Dermis blood vessel endothelial cell (primary cell): ENCODE measurements at regions not wholly inside any gene's neighbourhood (a gene's known extent, or its start where the extent isn't known, plus 50 kb on each side); places are given as distances from the start of the nearest gene placed in this dataset.
"Not testable (repeated sequence)": the region's sequence is repeated elsewhere in the genome, so short reads cannot be mapped to it uniquely, and the experiment has no call there.

Experiments used
- DNase-seq: peaks from one replicate; pipeline ENCODE4 v3.0.0; 2010

DNA sequence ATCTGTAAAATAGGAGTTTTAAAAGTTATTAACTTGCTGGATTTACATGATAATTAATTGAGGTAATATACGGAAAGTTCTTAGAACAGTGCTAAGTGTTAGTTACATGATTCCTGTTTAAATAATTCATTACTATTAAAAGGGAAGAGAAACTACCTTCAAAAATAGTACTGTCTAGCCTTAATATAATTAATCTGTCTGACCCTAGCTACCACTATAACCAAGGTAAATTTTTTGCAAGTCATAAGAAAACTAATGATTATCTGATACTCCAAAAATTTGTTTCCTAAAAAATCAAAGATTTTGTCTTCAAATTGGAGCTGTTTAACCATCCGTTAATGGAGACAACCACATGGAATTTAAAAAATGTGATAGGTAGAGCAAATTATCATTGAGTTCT is 294.3 kb upstream of the FBXO33 start:
- no peak for DNase-seq

GRCh38 chr14:39722547-39723273 is 290.5 kb upstream of the FBXO33 start:
- DNase-seq = no peak

DNA sequence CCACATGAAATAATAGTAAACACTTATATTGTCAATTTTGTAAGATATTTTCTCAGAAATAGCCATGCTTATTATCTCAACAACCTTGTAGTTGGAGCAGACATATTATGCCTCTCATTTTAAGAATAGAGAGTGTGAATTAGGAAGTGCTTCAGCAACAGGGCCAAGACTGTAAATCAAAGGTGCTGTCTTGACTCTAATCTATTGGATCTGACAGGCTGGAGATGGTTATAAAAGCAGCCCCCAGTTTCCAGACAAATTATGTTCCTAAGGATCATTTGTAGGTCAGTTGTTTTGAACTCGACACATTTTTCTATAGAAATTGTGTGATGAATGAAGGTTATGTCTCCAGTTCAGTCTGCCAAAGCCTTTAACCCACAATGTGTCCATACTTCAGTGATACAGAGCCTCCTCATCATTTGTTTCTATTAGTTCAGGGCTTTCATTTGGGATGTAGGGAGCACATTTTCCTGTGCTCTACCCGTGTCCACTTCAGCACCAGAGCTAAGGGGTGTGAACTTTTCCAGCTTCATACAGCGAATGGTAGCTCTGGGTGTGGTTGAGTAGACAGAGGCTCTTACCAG is 284.8 kb upstream of the FBXO33 start:
- DNase-seq = no peak

- no peak for DNase-seq
Observed at GRCh38 chr14:39712293-39712999, 280.2 kb upstream of the FBXO33 start.

DNA sequence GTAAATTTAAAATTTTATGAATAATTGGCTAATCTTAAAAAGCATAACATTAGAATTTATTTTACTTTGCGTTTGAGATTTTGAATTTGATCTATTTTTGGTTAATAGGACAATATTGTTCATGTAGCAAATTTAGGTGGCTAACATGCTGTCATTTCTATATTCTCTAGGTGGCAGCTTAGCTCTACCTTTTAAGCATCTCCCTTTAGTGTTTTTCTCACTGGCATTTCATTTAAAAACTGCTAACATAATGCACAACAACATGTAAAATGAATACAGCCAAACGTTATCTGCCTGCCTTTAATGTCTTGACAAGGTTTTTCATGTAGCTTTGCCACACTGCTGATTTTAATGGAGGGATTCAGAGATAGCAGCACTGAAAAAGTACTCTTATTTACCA is 272.4 kb upstream of the FBXO33 start:
- DNase-seq = no peak

GRCh38 chr14:39694341-39694740 is 262.1 kb upstream of the FBXO33 start:
- no peak for DNase-seq

DNA sequence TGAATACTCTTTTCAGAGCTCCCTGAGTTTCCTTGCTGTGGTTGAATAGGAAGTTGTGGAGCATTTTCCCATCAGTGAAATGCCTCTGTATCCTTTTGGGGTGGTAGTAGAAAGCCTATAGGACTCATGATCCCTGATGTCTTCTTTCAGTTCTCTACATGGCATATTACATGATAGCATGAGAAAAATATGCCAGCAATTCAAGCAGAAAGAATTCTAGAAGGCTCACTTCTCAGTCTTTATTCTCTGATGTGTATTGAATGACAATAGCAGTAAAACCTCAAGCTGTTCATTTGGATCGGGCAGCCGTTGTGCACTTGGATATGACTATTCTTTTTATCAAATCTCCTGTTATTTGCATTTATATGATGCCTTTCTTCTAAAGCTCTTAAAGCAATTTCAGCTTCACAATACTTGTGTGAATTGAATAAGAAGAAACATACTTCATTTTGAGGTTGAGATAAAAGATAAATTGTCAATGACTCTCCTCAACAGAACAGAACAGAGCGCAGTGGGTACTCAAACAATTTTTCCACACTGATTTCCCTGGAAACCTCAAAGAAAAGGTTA is 251.5 kb upstream of the FBXO33 start:
- DNase-seq = no peak

DNA sequence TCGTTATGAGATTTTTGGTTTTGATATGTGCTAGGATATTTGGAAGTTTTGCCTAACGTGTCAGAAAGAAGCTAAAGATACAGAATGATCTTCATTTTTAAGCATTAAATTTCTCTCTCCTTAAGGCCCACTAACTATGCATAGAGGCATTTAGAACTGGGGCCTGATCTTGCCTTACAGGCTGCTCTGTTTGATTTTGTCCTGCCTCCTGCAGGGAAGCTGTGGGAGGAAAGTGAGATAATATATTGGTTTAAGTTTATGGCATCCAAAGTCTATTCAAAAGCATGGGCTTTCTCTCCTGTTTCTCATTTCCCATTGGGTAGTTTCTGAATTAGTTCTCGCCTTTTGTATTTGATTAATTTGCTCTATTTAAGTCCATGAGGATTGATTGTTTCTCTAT is 250.3 kb upstream of the FBXO33 start:
- no peak for DNase-seq

DNA sequence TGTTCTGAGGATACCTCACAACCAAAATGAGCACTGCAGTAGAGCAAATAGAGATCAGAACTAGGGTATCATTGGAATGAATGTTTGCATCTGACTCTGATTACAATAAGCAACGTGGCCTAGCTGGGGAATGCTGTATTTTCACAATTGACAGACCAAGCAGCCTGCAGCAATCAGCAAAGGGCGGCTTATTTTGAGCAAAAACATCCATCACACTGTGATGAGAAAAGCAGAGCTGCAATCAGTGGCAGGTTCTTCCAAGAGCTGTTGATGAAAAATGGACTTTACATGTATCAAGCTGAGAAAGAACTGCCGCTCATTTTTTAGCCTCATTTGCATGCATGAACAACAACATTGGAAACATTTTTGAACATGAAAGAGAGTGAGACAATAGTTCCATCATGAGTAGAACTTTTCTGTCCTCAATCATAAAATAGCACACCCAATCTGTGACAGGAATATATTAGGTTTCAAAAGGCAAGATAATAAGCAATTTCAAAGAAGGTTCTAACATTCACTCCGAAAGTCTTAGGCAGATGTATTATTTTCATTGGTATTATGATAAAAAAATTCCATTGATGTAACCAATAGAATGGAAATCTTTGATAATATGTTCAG is 249.7 kb upstream of the FBXO33 start:
- DNase-seq = no peak

- no peak for DNase-seq
Observed at GRCh38 chr14:39680777-39681176, 248.5 kb upstream of the FBXO33 start.

DNA sequence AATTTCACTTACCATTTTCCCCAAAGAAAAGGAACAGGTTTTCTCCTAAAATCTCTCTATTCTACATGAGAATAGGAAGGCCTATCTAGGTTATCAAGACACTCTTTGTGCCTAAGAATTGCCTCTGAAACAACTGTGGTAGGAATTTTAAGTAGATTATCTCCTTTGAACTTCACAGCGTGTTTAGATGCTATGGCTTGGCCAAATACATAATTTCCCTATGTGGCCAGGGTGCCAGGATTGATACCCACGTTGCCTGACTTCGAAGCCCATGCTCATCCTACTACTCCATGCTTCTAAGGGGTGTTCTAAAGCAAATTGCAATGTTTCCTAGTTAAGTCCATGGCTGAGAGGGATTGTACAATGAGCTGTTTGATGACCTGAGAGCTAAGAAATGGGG is 241.5 kb upstream of the FBXO33 start:
- DNase-seq = no peak

DNA sequence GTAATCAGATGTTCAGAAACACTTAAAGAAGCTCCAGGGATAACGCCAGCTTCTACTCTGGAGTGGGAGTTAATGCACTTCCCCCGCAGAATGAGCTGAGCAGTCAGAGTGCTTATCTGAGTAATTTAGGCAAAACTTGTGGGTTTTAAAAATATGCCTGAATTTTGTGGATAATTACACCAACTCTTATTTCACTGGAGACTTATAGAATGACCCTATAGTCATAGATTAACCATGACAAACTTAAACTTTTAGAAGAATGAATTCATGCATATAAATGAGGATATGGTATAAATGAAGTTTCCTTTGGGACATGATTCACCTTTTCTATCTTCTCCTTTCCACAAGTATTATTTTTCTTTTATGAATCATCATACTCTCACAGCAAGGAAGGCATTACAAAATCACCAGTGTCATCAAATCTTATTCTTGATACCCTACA is 241.1 kb upstream of the FBXO33 start:
- no peak for DNase-seq

- no peak for DNase-seq
Observed at GRCh38 chr14:39668449-39668848, 236.2 kb upstream of the FBXO33 start.

DNA sequence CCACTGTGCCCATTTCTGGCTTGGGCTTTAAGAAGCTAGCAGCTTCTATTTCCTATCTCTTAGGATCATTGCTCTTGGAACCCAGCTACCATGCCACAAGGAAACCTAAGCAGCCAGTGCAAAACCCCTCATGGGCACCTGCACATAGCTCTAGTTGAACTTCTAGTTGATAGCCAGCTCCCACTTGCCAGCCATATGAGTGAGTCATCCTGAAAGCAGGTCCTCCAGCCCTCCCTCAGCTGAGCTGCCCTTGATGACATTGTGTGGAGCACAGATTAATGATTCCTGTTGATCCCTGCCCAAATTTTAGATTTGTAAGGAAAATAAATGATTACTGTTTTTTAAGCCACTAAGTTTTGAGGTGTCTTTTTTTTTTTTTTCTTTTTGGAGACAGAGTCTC is 234.2 kb upstream of the FBXO33 start:
- no peak for DNase-seq

GRCh38 chr14:39665075-39665475 is 232.8 kb upstream of the FBXO33 start:
- DNase-seq = no peak

- DNase-seq = no peak
Observed at GRCh38 chr14:39664646-39665045, 232.4 kb upstream of the FBXO33 start.

GRCh38 chr14:39641224-39641623 is 209.0 kb upstream of the FBXO33 start:
- no peak for DNase-seq

DNA sequence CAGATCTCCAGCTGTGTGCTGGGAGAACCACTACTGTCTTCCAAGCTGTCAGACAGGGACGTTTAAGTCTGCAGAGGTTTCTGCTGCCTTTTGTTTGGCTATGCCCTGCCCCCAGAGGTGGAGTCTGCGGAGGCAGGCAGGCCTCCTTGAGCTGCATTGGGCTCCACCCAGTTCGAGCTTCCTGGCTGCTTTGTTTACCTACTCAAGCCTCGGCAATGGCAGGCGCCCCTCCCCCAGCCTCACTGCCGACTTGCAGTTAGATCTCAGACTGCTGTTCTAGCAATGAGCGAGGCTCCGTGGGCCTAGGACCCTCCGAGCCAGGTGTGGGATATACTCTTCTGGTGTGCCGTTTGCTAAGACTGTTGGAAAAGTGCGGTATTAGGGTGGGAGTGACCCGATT is 206.8 kb upstream of the FBXO33 start:
- not testable (repeated sequence) for DNase-seq

GRCh38 chr14:39628087-39628486 is 195.9 kb upstream of the FBXO33 start:
- DNase-seq = no peak

GRCh38 chr14:39626589-39627576 is 194.7 kb upstream of the FBXO33 start:
- no peak for DNase-seq

- no peak for DNase-seq
Observed at GRCh38 chr14:39621678-39622077, 189.4 kb upstream of the FBXO33 start.

DNA sequence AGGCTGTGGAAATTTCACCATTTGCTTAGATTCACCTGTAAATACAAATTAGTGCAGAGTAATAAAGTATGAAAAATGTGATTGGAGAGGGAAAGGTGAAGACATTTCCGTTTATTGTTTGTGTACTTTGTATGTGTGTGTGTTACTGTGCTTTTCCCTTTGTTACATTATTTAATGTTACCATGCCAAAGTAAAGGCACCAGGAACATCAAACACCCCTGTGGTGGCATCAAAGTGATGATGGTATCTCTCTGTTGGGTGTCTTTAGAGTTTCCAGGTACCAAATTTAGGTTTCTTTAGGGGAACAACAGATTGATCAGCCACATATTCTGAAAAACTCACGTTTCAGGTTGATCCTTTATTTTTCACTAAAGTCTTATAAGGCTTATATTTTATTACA is 189.0 kb upstream of the FBXO33 start:
- no peak for DNase-seq
